Panc1 (cell line): ENCODE measurements at regions not wholly inside any gene's neighbourhood (a gene's known extent, or its start where the extent isn't known, plus 50 kb on each side); places are given as distances from the start of the nearest gene placed in this dataset.

Source experiments
- ATAC-seq: fragments of 200-7000 bp; cut with Tn5 transposase; 2 replicates; pipeline ENCODE4 v1.9.1; 2020; ENCODE audit warnings: mild to moderate bottlenecking, moderate library complexity
- BruUV-seq: library from RNA; stranded (reverse); fragments of 400-500 nt; replicated peaks from 2 replicates; lab custom pipeline; 2021; lab: Mats Ljungman, UMichigan
- CTCF ChIA-PET: fragments of 300-600 bp; sonication (Branson Sonifier 250); formaldehyde crosslinking; loops from one replicate; lab custom pipeline; 2022; ENCODE audit warnings: antibody characterized with exemption; lab: Charles Lee
- POLR2A ChIA-PET: fragments of 300-600 bp; sonication (Branson Sonifier 250); formaldehyde crosslinking; loops from one replicate; lab custom pipeline; 2022; ENCODE audit warnings: antibody characterized with exemption; lab: Charles Lee
- DNase-seq: peaks from one replicate; pipeline ENCODE4 v3.0.0-alpha.2; 2010; ENCODE audit warnings: low read depth, low spot score
- H3K27ac ChIP-seq: 2 replicates; pipeline ENCODE4 v1.5.1; 2011; ENCODE audit warnings: mild to moderate bottlenecking, low read length, inconsistent platforms
- H3K27me3 ChIP-seq: fragments of 200-500 bp; sonication (Bioruptor generic); 2 replicates; pipeline ENCODE4 v1.6.0; 2014; ENCODE audit warnings: low read length, inconsistent platforms; ENCODE audit not compliant: control insufficient read depth, insufficient read depth
- H3K36me3 ChIP-seq: fragments of 200-500 bp; sonication (Bioruptor generic); 2 replicates; pipeline ENCODE4 v1.5.1; 2014; ENCODE audit warnings: inconsistent platforms, mild to moderate bottlenecking, low read length, moderate library complexity; ENCODE audit not compliant: control insufficient read depth, insufficient read depth
- H3K4me1 ChIP-seq: 2 replicates; pipeline ENCODE4 v1.5.1; 2011; ENCODE audit warnings: inconsistent platforms, mild to moderate bottlenecking, low read length, moderate library complexity; ENCODE audit not compliant: control insufficient read depth, insufficient read depth
- H3K4me3 ChIP-seq, 2 experiments: 2 replicates each; pipeline ENCODE4 v1.5.1; 2011 to 2012; ENCODE audit warnings: low read depth in 2 of 2, low read length in 2 of 2, mild to moderate bottlenecking in 2 of 2, inconsistent platforms in 1 of 2, moderate library complexity in 1 of 2
- H3K9me3 ChIP-seq: fragments of 200-500 bp; sonication (Bioruptor generic); 2 replicates; pipeline ENCODE4 v1.5.1; 2014; ENCODE audit warnings: low read depth, mild to moderate bottlenecking, inconsistent platforms, low read length, moderate library complexity; ENCODE audit not compliant: control insufficient read depth, insufficient read depth
- POLR2AphosphoS5 ChIP-seq: IDR thresholded peaks from 2 replicates; pipeline ENCODE4 v1.6.1; 2012; ENCODE audit warnings: mild to moderate bottlenecking, low read depth, low read length, moderate library complexity
- SIN3A ChIP-seq: IDR thresholded peaks from 2 replicates; pipeline ENCODE4 v1.6.1; 2012; ENCODE audit warnings: low read depth, mild to moderate bottlenecking, low read length, moderate library complexity, borderline replicate concordance; ENCODE audit not compliant: insufficient read depth
- TCF7L2 ChIP-seq: IDR thresholded peaks from 2 replicates; pipeline ENCODE4 v1.6.1; 2011; ENCODE audit warnings: mild to moderate bottlenecking, low read depth, low read length, inconsistent platforms
- in situ Hi-C: cut with HindIII; loops from 2 replicates; pipeline ENCODE4 v1.10.0; 2016; ENCODE audit warnings: low sequenced_read_pairs, low pct_unique_long_range_greater_than_20kb
- intact Hi-C: fragments of 100-400 bp; cut with micrococcal nuclease; formaldehyde crosslinking; loops from one replicate; pipeline ENCODE4 v1.10.0; 2022; ENCODE audit not compliant: unreplicated experiment
- TF ChIP-seq, protein P1 (sequence below): fragments of 450-650 bp; IDR thresholded peaks from 2 replicates; pipeline ENCODE4 v1.5.1; 2017; ENCODE audit warnings: mild to moderate bottlenecking
- TF ChIP-seq, protein P2 (sequence below), 2 experiments: IDR thresholded peaks; 2 replicates each; pipeline ENCODE4 v1.6.1; 2011 to 2012; ENCODE audit warnings: low read depth in 2 of 2, control low read depth in 1 of 2, low read length in 1 of 2, mild to moderate bottlenecking in 1 of 2, moderate library complexity in 1 of 2; ENCODE audit not compliant: insufficient read depth in 1 of 2

DNA sequence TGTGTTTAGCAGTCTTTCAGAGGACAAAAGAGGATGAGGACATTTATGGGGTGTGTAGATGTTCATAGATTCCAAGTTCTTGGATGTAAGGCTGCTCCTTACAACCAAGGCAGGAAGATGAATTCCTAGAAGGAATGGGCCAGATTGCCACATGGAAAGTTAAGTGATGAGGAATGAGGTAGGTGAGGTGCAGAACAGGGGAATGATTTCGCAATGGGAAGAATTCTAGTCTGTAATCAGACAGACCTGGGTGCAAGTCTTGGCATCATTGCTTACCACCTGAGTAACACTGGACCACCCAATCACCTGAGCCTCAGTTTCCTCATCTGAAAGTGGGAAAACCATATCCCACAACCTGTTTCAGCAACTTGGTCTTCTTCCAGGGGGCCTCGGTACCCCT is 174.9 kb downstream of the IER5 start:
- ATAC-seq (no peak), DNase-seq (no peak)
- Histone ChIP-seq H3K27ac (no peak overlapping the region), H3K36me3 (no peaks in the 10 kb centered on the region), H3K9me3 (no peaks in the 10 kb centered on the region), H3K27me3 (no peaks in the 10 kb centered on the region), H3K4me1 (no peaks in the 10 kb centered on the region), H3K4me3 (no peak overlapping the region)
- no peak for TF ChIP-seq TCF7L2
- TF ChIP-seq POLR2AphosphoS5 = no peak
- TF ChIP-seq SIN3A = no peak
- TF ChIP-seq, protein P1, sequence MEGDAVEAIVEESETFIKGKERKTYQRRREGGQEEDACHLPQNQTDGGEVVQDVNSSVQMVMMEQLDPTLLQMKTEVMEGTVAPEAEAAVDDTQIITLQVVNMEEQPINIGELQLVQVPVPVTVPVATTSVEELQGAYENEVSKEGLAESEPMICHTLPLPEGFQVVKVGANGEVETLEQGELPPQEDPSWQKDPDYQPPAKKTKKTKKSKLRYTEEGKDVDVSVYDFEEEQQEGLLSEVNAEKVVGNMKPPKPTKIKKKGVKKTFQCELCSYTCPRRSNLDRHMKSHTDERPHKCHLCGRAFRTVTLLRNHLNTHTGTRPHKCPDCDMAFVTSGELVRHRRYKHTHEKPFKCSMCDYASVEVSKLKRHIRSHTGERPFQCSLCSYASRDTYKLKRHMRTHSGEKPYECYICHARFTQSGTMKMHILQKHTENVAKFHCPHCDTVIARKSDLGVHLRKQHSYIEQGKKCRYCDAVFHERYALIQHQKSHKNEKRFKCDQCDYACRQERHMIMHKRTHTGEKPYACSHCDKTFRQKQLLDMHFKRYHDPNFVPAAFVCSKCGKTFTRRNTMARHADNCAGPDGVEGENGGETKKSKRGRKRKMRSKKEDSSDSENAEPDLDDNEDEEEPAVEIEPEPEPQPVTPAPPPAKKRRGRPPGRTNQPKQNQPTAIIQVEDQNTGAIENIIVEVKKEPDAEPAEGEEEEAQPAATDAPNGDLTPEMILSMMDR = no peak
- TF ChIP-seq, protein P2, sequence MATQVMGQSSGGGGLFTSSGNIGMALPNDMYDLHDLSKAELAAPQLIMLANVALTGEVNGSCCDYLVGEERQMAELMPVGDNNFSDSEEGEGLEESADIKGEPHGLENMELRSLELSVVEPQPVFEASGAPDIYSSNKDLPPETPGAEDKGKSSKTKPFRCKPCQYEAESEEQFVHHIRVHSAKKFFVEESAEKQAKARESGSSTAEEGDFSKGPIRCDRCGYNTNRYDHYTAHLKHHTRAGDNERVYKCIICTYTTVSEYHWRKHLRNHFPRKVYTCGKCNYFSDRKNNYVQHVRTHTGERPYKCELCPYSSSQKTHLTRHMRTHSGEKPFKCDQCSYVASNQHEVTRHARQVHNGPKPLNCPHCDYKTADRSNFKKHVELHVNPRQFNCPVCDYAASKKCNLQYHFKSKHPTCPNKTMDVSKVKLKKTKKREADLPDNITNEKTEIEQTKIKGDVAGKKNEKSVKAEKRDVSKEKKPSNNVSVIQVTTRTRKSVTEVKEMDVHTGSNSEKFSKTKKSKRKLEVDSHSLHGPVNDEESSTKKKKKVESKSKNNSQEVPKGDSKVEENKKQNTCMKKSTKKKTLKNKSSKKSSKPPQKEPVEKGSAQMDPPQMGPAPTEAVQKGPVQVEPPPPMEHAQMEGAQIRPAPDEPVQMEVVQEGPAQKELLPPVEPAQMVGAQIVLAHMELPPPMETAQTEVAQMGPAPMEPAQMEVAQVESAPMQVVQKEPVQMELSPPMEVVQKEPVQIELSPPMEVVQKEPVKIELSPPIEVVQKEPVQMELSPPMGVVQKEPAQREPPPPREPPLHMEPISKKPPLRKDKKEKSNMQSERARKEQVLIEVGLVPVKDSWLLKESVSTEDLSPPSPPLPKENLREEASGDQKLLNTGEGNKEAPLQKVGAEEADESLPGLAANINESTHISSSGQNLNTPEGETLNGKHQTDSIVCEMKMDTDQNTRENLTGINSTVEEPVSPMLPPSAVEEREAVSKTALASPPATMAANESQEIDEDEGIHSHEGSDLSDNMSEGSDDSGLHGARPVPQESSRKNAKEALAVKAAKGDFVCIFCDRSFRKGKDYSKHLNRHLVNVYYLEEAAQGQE (IDR thresholded peaks at IDR 0.05; ENCODE audit: insufficient read depth in 1 of 2, low read depth in 2 of 2, low read length in 1 of 2) = no peak
- BruUV-seq = no TSS peak
- CTCF ChIA-PET = no interaction called here
- intact Hi-C loops (no loop called here), in situ Hi-C loops (no loop called here)
- POLR2A ChIA-PET = no interaction called here

DNA sequence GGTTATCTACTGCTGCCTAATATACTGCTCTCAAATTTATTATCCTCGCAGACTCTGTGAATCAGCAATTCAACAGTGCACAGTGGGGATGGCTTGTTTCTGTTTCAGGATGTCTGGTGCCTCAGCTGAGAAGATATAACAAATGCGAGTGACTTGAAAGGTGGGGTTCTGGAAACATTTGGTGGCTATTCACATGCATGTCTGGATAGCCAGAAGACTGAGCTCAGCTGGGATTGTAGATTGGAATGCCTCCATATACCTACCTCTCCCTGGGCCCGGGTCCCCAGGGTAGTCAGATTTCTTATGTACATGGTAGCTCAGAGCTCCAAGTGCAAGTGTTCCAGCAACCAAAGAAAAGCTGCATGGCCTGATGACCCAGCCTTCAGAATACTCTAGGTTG is 176.3 kb downstream of the IER5 start:
- no peak for ATAC-seq

More for the DNA sequence above, 176.3 kb downstream of the IER5 start:
- Histone ChIP-seq H3K4me3 (no peak overlapping the region), H3K36me3 (no peaks in the 10 kb centered on the region), H3K9me3 (no peaks in the 10 kb centered on the region), H3K27me3 (no peaks in the 10 kb centered on the region), H3K27ac (no peak overlapping the region), H3K4me1 (no peaks in the 10 kb centered on the region)
- in situ Hi-C loops (no loop called here), intact Hi-C loops (no loop called here)
- no TSS peak for BruUV-seq
- DNase-seq = no peak
- CTCF ChIA-PET = no interaction called here
- POLR2A ChIA-PET = no interaction called here
- TF ChIP-seq, protein P1 = no peak
- TF ChIP-seq, protein P2 (IDR thresholded peaks at IDR 0.05; ENCODE audit: insufficient read depth in 1 of 2, low read depth in 2 of 2, low read length in 1 of 2) = no peak
- TF ChIP-seq TCF7L2 = no peak
- TF ChIP-seq SIN3A = no peak
- TF ChIP-seq POLR2AphosphoS5 = no peak
